Neural cell (in vitro differentiated cells): ENCODE measurements at regions not wholly inside any gene's neighbourhood (a gene's known extent, or its start where the extent isn't known, plus 50 kb on each side); places are given as distances from the start of the nearest gene placed in this dataset.

ENCODE experiments used
- EP300 ChIP-seq: fragments of 450-650 bp; conservative IDR thresholded peaks from 2 replicates; pipeline ENCODE4 v1.6.1; 2014; ENCODE audit warnings: antibody characterized with exemption, mild to moderate bottlenecking, moderate library complexity; ENCODE audit not compliant: poor library complexity, severe bottlenecking
- EZH2 ChIP-seq: fragments of 200-600, 300-800 bp; shearing (Covaris generic), sonication (generic); IDR thresholded peaks from 2 replicates; pipeline ENCODE4 v1.6.1; 2014; ENCODE audit warnings: antibody characterized with exemption, low read length, borderline replicate concordance, mild to moderate bottlenecking; ENCODE audit not compliant: insufficient read depth, poor library complexity, severe bottlenecking
- POLR2AphosphoS5 ChIP-seq: IDR thresholded peaks from 2 replicates; pipeline ENCODE4 v1.6.1; 2012
- RAD21 ChIP-seq: fragments of 450-650 bp; conservative IDR thresholded peaks from 2 replicates; pipeline ENCODE4 v1.6.1; 2014; ENCODE audit warnings: antibody characterized with exemption, mild to moderate bottlenecking, moderate library complexity
- SMC3 ChIP-seq: fragments of 450-650 bp; conservative IDR thresholded peaks from 2 replicates; pipeline ENCODE4 v1.6.1; 2014; ENCODE audit warnings: antibody characterized with exemption, mild to moderate bottlenecking, moderate library complexity; ENCODE audit not compliant: poor library complexity
- TAF1 ChIP-seq: IDR thresholded peaks from 2 replicates; pipeline ENCODE4 v1.6.1; 2012; ENCODE audit warnings: low read depth
- TF ChIP-seq, protein P1 (sequence below): fragments of 450-650 bp; IDR thresholded peaks from 2 replicates; pipeline ENCODE4 v1.5.1; 2014; ENCODE audit warnings: antibody characterized with exemption, mild to moderate bottlenecking, moderate library complexity; ENCODE audit not compliant: poor library complexity, severe bottlenecking
- TF ChIP-seq, protein P2 (sequence below): IDR thresholded peaks from 2 replicates; pipeline ENCODE4 v1.6.1; 2012; ENCODE audit warnings: borderline replicate concordance

DNA sequence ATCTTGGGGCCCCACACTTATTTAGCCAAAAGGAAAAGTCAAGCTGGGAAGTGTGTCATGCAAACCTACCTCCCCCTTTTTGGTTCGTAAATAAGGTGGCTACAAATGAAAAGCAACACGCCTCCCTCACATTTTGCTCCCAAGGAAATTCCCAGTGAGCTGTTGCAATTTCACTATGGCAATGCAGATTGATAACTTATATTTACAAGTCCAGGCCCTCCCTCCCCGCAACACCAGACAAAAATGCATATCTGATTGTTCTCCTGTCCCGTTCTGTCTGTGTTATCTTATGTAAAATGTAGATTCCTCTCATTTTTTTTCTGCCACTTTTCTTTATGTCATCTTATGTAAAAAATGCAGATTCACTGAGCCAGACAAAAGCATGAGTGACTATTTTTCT is 1305.3 kb downstream of the SLITRK5 start:
- TF ChIP-seq, protein P1, sequence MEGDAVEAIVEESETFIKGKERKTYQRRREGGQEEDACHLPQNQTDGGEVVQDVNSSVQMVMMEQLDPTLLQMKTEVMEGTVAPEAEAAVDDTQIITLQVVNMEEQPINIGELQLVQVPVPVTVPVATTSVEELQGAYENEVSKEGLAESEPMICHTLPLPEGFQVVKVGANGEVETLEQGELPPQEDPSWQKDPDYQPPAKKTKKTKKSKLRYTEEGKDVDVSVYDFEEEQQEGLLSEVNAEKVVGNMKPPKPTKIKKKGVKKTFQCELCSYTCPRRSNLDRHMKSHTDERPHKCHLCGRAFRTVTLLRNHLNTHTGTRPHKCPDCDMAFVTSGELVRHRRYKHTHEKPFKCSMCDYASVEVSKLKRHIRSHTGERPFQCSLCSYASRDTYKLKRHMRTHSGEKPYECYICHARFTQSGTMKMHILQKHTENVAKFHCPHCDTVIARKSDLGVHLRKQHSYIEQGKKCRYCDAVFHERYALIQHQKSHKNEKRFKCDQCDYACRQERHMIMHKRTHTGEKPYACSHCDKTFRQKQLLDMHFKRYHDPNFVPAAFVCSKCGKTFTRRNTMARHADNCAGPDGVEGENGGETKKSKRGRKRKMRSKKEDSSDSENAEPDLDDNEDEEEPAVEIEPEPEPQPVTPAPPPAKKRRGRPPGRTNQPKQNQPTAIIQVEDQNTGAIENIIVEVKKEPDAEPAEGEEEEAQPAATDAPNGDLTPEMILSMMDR = no peak
- TF ChIP-seq EZH2 (no peak), EP300 (no peak), SMC3 (no peak), TAF1 (no peak), RAD21 (no peak), POLR2AphosphoS5 (no peak)
- TF ChIP-seq, protein P2, sequence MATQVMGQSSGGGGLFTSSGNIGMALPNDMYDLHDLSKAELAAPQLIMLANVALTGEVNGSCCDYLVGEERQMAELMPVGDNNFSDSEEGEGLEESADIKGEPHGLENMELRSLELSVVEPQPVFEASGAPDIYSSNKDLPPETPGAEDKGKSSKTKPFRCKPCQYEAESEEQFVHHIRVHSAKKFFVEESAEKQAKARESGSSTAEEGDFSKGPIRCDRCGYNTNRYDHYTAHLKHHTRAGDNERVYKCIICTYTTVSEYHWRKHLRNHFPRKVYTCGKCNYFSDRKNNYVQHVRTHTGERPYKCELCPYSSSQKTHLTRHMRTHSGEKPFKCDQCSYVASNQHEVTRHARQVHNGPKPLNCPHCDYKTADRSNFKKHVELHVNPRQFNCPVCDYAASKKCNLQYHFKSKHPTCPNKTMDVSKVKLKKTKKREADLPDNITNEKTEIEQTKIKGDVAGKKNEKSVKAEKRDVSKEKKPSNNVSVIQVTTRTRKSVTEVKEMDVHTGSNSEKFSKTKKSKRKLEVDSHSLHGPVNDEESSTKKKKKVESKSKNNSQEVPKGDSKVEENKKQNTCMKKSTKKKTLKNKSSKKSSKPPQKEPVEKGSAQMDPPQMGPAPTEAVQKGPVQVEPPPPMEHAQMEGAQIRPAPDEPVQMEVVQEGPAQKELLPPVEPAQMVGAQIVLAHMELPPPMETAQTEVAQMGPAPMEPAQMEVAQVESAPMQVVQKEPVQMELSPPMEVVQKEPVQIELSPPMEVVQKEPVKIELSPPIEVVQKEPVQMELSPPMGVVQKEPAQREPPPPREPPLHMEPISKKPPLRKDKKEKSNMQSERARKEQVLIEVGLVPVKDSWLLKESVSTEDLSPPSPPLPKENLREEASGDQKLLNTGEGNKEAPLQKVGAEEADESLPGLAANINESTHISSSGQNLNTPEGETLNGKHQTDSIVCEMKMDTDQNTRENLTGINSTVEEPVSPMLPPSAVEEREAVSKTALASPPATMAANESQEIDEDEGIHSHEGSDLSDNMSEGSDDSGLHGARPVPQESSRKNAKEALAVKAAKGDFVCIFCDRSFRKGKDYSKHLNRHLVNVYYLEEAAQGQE = no peak
